Pancreas (tissue), 10 donors: ENCODE measurements at regions not wholly inside any gene's neighbourhood (a gene's known extent, or its start where the extent isn't known, plus 50 kb on each side); places are given as distances from the start of the nearest gene placed in this dataset.

Source experiments
- ATAC-seq, 4 donors: fragments of 200-7000 bp; cut with Tn5 transposase; one replicate each; pipeline versions ENCODE4 v1.8.0 to v1.9.1; 2020; ENCODE audit warnings: mild to moderate bottlenecking in 4 of 4, moderate library complexity in 4 of 4
- DNase-seq, 6 donors: peaks; one replicate each; pipeline ENCODE4 v3.0.0-alpha.2; 2020
- FAIRE-seq: peaks from 2 replicates; lab custom pipeline; 2012; peaks lifted over from hg19 to GRCh38; lab: Jason Lieb, UNC
- H3K27ac ChIP-seq, 4 donors: fragments of 200-600 bp; sonication (generic); 1 replicate in 3 of 4; 2 replicates in 1 of 4; pipeline versions ENCODE4 v1.5.0 to v1.8.0; 2020
- H3K27me3 ChIP-seq, 4 donors: fragments of 200-600 bp; one replicate each; pipeline ENCODE4 v1.8.0; 2021
- H3K36me3 ChIP-seq, 3 donors: fragments of 200-600 bp; sonication (generic) in 1 of 3; one replicate each; pipeline versions ENCODE4 v1.5.0 to v1.8.0; 2020 to 2021
- H3K4me1 ChIP-seq, 3 donors: fragments of 200-600 bp; one replicate each; pipeline ENCODE4 v1.8.0; 2021
- H3K4me3 ChIP-seq, 4 donors: fragments of 200-600 bp; sonication (generic) in 2 of 4; one replicate each; pipeline versions ENCODE4 v1.5.0 to v1.8.0; 2020 to 2021
- H3K9me3 ChIP-seq, 4 donors: fragments of 200-600 bp; one replicate each; pipeline ENCODE4 v1.8.0; 2021
- CTCF ChIP-seq, 4 donors: fragments of 200-600 bp; sonication (generic) in 3 of 4; IDR thresholded peaks; one replicate each; pipeline versions ENCODE4 v1.5.0 to v1.8.0; 2021; ENCODE audit warnings: antibody characterized with exemption in 4 of 4
- WGBS, 2 donors: extraction: QIAGEN DNeasy Blood & Tissue Kit; methylation state at CpG; one replicate each; pipeline ENCODE4 v1.1.7; 2013; 5-methylcytosine and 5-hydroxymethylcytosine counted together
- intact Hi-C, 3 donors: fragments of 100-400 bp; cut with DNase I; formaldehyde crosslinking; loops; one replicate each; pipeline versions ENCODE4 v1.11.1 to v1.14.2; 2022
- donor health status: healthy with polysubstance abuse.
- donor health status: DM: no; HTN: no; CAD: no; lungs with moderate emphysema.
- donor health status: DM: no; HTN: no; CAD: no.
- donor health status: control.
- donor health status: control.
- donor health status: Bipolar disorder and iron deficiency.
- donor health status: DM: yes; HTN: yes; CAD: no.
- donor health status: DM: no; HTN: no; CAD: no.
- donor health status: DM: no; HTN: no; CAD: no.
- donor health status: DM: yes; HTN: yes; CAD: no.

- no peak overlapping the region for H3K4me3 ChIP-seq
- intact Hi-C loops = no loop called here
- FAIRE-seq (no peak), ATAC-seq (no peak), DNase-seq (no peak)
- peaks cover 8 to 18% (median 14%) of the 10 kb centered on the region in 3 donors for H3K4me1 ChIP-seq
- H3K9me3 ChIP-seq = no peaks in the 10 kb centered on the region
- no peaks in the 10 kb centered on the region for H3K36me3 ChIP-seq
- no peak overlapping the region for H3K27ac ChIP-seq
- TF ChIP-seq CTCF (IDR thresholded peaks at IDR 0.05) = no peak
- 85 to 97% methylated on average over 4 of the region's 4 CpGs for WGBS, 2 donors
- no peaks in the 10 kb centered on the region for H3K27me3 ChIP-seq
Measured at GRCh38 chr13:99061411-99061810, 83.5 kb upstream of the DOCK9 start.

- Histone ChIP-seq H3K4me1 (peaks cover 3 to 13% (median 8%) of the 10 kb centered on the region in 3 donors), H3K27me3 (no peaks in the 10 kb centered on the region), H3K27ac (no peak overlapping the region), H3K36me3 (no peaks in the 10 kb centered on the region), H3K4me3 (no peak overlapping the region), H3K9me3 (no peaks in the 10 kb centered on the region)
- WGBS, 2 donors = 86 to 87% methylated on average over 10 of the region's 10 CpGs
- FAIRE-seq = no peak
- no peak for ATAC-seq
- no peak for TF ChIP-seq CTCF (IDR thresholded peaks at IDR 0.05)
- intact Hi-C loops = no loop called here
- no peak for DNase-seq
Measured at GRCh38 chr13:99062593-99062992, 84.7 kb upstream of the DOCK9 start.

GRCh38 chr13:99063178-99063577 lies 85.3 kb upstream of the DOCK9 start:
- no peak for TF ChIP-seq CTCF (IDR thresholded peaks at IDR 0.05)
- H3K27me3 ChIP-seq = no peaks in the 10 kb centered on the region
- no peak for FAIRE-seq

GRCh38 chr13:99063952-99064351 lies 86.1 kb upstream of the DOCK9 start:
- intact Hi-C loops = no loop called here
- no peak overlapping the region for H3K4me3 ChIP-seq
- DNase-seq (no peak), FAIRE-seq (no peak), ATAC-seq (no peak)
- H3K27me3 ChIP-seq = no peaks in the 10 kb centered on the region
- WGBS, 2 donors = 71 to 77% methylated on average over 1 of the region's 1 CpG
- H3K36me3 ChIP-seq = no peaks in the 10 kb centered on the region
- no peak overlapping the region for H3K27ac ChIP-seq
- H3K9me3 ChIP-seq = no peaks in the 10 kb centered on the region
- TF ChIP-seq CTCF (IDR thresholded peaks at IDR 0.05) = no peak
- H3K4me1 ChIP-seq = peaks cover 0 to 10% (median 6%) of the 10 kb centered on the region in 3 donors

More at GRCh38 chr13:99063178-99063577, 85.3 kb upstream of the DOCK9 start:
- Histone ChIP-seq H3K36me3 (no peaks in the 10 kb centered on the region), H3K4me3 (no peak overlapping the region), H3K9me3 (no peaks in the 10 kb centered on the region), H3K4me1 (peaks cover 0 to 10% (median 6%) of the 10 kb centered on the region in 3 donors), H3K27ac (no peak overlapping the region)
- ATAC-seq = no peak
- no peak for DNase-seq
- intact Hi-C loops = no loop called here
- 97% methylated on average over 8 of the region's 8 CpGs for whole genome bisulfite sequencing, 2 donors

- no peak for TF ChIP-seq CTCF (IDR thresholded peaks at IDR 0.05)
- intact Hi-C loops = no loop called here
- H3K27ac ChIP-seq = no peak overlapping the region
- H3K9me3 ChIP-seq = no peaks in the 10 kb centered on the region
- no peak overlapping the region for H3K4me3 ChIP-seq
- DNase-seq (no peak), FAIRE-seq (no peak), ATAC-seq (no peak)
- no peaks in the 10 kb centered on the region for H3K27me3 ChIP-seq
- H3K36me3 ChIP-seq = no peaks in the 10 kb centered on the region
- H3K4me1 ChIP-seq = peaks cover 0 to 10% (median 6%) of the 10 kb centered on the region in 3 donors
- WGBS, 2 donors = 80 to 84% methylated on average over 5 of the region's 5 CpGs
Measured at GRCh38 chr13:99064624-99065234, 86.9 kb upstream of the DOCK9 start.
